GM12878 (cell line): ENCODE measurements at regions not wholly inside any gene's neighbourhood (a gene's known extent, or its start where the extent isn't known, plus 50 kb on each side); places are given as distances from the start of the nearest gene placed in this dataset.

Experiments used
- IRF4 ChIP-seq: IDR thresholded peaks from 2 replicates; pipeline ENCODE4 v1.6.1; 2011; ENCODE audit warnings: low read depth, low read length
- RFX5 ChIP-seq: IDR thresholded peaks from 2 replicates; pipeline ENCODE4 v1.6.1; 2011; ENCODE audit warnings: low read depth, low read length, improper control_type of control experiment
- SPI1 ChIP-seq: IDR thresholded peaks from 2 replicates; pipeline ENCODE4 v1.6.1; 2011; ENCODE audit warnings: low read depth, mild to moderate bottlenecking, low read length, moderate library complexity, borderline replicate concordance; ENCODE audit not compliant: insufficient read depth
- SUPT20H ChIP-seq: IDR thresholded peaks from 2 replicates; pipeline ENCODE4 v1.6.1; 2011; ENCODE audit warnings: low read depth, mild to moderate bottlenecking, low read length, moderate library complexity, borderline replicate concordance; ENCODE audit not compliant: control insufficient read depth
- TF ChIP-seq, protein P1 (sequence below), 3 experiments: IDR thresholded peaks in 2 of 3; conservative IDR thresholded peaks in 1 of 3; 2 replicates each; pipeline ENCODE4 v1.5.1; 2011; ENCODE audit warnings: low read depth in 3 of 3, low read length in 3 of 3, mild to moderate bottlenecking in 3 of 3, control low read depth in 2 of 3, moderate library complexity in 2 of 3, inconsistent platforms in 1 of 3, mixed read lengths in 1 of 3; ENCODE audit not compliant: control insufficient read depth in 2 of 3, insufficient read depth in 1 of 3; ENCODE audit errors: extremely low read depth in 1 of 3
- TF ChIP-seq, protein P2 (sequence below): IDR thresholded peaks from 2 replicates; pipeline ENCODE4 v1.6.1; 2012; ENCODE audit warnings: mild to moderate bottlenecking, low read depth, low read length

DNA sequence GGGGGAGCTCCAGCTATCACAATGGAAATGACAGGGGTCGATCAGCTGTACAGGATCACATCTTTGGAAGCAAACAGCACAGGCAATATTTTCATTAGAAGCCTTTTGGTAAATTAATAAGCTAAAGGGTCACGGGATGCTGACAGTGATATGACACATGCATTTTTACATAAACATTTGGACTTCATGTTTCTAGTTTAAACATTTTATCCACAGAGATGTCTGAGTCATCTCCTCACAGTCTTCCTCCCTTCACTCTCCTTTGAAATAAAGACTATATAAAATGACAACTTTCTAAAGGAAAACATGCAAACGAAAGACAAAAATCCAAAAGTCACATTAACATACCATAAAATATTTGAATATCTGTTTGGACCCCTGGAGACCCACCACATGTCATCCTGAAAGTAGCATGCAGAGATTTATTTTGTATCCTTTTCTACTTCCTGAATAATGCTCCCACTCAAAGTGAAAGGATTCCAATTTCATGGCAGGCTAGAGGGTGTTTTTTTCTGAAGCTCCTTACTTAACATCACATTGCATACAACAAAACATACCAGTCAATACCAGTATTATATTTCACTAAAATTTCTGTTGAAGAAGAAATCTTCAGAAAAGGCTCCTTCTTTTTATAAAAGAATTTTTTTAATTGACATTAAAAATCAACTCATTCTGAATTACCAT is 200.1 kb upstream of the PPARGC1A start:
- TF ChIP-seq RFX5 (no peak), IRF4 (no peak), SPI1 (no peak), SUPT20H (no peak)
- TF ChIP-seq, protein P1, sequence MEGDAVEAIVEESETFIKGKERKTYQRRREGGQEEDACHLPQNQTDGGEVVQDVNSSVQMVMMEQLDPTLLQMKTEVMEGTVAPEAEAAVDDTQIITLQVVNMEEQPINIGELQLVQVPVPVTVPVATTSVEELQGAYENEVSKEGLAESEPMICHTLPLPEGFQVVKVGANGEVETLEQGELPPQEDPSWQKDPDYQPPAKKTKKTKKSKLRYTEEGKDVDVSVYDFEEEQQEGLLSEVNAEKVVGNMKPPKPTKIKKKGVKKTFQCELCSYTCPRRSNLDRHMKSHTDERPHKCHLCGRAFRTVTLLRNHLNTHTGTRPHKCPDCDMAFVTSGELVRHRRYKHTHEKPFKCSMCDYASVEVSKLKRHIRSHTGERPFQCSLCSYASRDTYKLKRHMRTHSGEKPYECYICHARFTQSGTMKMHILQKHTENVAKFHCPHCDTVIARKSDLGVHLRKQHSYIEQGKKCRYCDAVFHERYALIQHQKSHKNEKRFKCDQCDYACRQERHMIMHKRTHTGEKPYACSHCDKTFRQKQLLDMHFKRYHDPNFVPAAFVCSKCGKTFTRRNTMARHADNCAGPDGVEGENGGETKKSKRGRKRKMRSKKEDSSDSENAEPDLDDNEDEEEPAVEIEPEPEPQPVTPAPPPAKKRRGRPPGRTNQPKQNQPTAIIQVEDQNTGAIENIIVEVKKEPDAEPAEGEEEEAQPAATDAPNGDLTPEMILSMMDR (IDR thresholded peaks at IDR 0.05 in 2 of 3, conservative IDR thresholded peaks at IDR 0.05 in 1 of 3; ENCODE audit: control insufficient read depth in 2 of 3, extremely low read depth in 1 of 3, insufficient read depth in 1 of 3, low read depth in 3 of 3, low read length in 3 of 3): no peak
- TF ChIP-seq, protein P2, sequence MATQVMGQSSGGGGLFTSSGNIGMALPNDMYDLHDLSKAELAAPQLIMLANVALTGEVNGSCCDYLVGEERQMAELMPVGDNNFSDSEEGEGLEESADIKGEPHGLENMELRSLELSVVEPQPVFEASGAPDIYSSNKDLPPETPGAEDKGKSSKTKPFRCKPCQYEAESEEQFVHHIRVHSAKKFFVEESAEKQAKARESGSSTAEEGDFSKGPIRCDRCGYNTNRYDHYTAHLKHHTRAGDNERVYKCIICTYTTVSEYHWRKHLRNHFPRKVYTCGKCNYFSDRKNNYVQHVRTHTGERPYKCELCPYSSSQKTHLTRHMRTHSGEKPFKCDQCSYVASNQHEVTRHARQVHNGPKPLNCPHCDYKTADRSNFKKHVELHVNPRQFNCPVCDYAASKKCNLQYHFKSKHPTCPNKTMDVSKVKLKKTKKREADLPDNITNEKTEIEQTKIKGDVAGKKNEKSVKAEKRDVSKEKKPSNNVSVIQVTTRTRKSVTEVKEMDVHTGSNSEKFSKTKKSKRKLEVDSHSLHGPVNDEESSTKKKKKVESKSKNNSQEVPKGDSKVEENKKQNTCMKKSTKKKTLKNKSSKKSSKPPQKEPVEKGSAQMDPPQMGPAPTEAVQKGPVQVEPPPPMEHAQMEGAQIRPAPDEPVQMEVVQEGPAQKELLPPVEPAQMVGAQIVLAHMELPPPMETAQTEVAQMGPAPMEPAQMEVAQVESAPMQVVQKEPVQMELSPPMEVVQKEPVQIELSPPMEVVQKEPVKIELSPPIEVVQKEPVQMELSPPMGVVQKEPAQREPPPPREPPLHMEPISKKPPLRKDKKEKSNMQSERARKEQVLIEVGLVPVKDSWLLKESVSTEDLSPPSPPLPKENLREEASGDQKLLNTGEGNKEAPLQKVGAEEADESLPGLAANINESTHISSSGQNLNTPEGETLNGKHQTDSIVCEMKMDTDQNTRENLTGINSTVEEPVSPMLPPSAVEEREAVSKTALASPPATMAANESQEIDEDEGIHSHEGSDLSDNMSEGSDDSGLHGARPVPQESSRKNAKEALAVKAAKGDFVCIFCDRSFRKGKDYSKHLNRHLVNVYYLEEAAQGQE: no peak
